ENCODE measurements at regions not wholly inside any gene's neighbourhood (a gene's known extent, or its start where the extent isn't known, plus 50 kb on each side); places are given as distances from the start of the nearest gene placed in this dataset.
A peak's percentile ranks its signal among the peaks of the same experiment; 100 is the strongest.

- no peak for DNase-seq (ENCODE audit: insufficient read length, low spot score)
- no peak for FAIRE-seq
- TF ChIP-seq POLR2AphosphoS5 (IDR thresholded peaks at IDR 0.05; ENCODE audit: low read depth, low read length) (no peak), POLR2A (IDR thresholded peaks at IDR 0.05; ENCODE audit: low read depth, low read length) (no peak), SPI1 (IDR thresholded peaks at IDR 0.05; ENCODE audit: low read depth, low read length) (no peak), POU2F2 (IDR thresholded peaks at IDR 0.05; ENCODE audit: low read depth, low read length) (no peak), PAX5 (IDR thresholded peaks at IDR 0.05; ENCODE audit: insufficient read depth, low read length, severe bottlenecking) (no peak), TAF1 (IDR thresholded peaks at IDR 0.05; ENCODE audit: low read depth, low read length) (no peak)
Observed at GRCh38 chr1:106526650-106527049, 529.8 kb upstream of the PRMT6 start.

- FAIRE-seq (no peak), DNase-seq (ENCODE audit: insufficient read length, low spot score) (no peak)
- no peak for TF ChIP-seq POLR2A (IDR thresholded peaks at IDR 0.05; ENCODE audit: low read depth, low read length)
- TF ChIP-seq PAX5 (IDR thresholded peaks at IDR 0.05; ENCODE audit: insufficient read depth, low read length, severe bottlenecking), result no peak
- TF ChIP-seq TAF1 (IDR thresholded peaks at IDR 0.05; ENCODE audit: low read depth, low read length), result no peak
- TF ChIP-seq POU2F2 (IDR thresholded peaks at IDR 0.05; ENCODE audit: low read depth, low read length), result no peak
- no peak for TF ChIP-seq SPI1 (IDR thresholded peaks at IDR 0.05; ENCODE audit: low read depth, low read length)
- TF ChIP-seq POLR2AphosphoS5 (IDR thresholded peaks at IDR 0.05; ENCODE audit: low read depth, low read length), result no peak
Observed at GRCh38 chr1:106534612-106535011, 521.9 kb upstream of the PRMT6 start.

GRCh38 chr1:106536741-106537140, 519.7 kb upstream of the PRMT6 start:
- no peak for TF ChIP-seq TAF1 (IDR thresholded peaks at IDR 0.05; ENCODE audit: low read depth, low read length)
- no peak for FAIRE-seq

GRCh38 chr1:106548726-106549125, 507.7 kb upstream of the PRMT6 start:
- TF ChIP-seq POU2F2 (IDR thresholded peaks at IDR 0.05; ENCODE audit: low read depth, low read length) (no peak), TAF1 (IDR thresholded peaks at IDR 0.05; ENCODE audit: low read depth, low read length) (no peak), PAX5 (IDR thresholded peaks at IDR 0.05; ENCODE audit: insufficient read depth, low read length, severe bottlenecking) (no peak), POLR2A (IDR thresholded peaks at IDR 0.05; ENCODE audit: low read depth, low read length) (no peak), SPI1 (IDR thresholded peaks at IDR 0.05; ENCODE audit: low read depth, low read length) (no peak), POLR2AphosphoS5 (IDR thresholded peaks at IDR 0.05; ENCODE audit: low read depth, low read length) (no peak)
- FAIRE-seq, result no peak
- DNase-seq (ENCODE audit: insufficient read length, low spot score), result no peak

More at GRCh38 chr1:106536741-106537140, 519.7 kb upstream of the PRMT6 start:
- DNase-seq (ENCODE audit: insufficient read length, low spot score), result no peak

- TF ChIP-seq POU2F2 (IDR thresholded peaks at IDR 0.05; ENCODE audit: low read depth, low read length), result no peak
- no peak for TF ChIP-seq SPI1 (IDR thresholded peaks at IDR 0.05; ENCODE audit: low read depth, low read length)
- no peak for TF ChIP-seq PAX5 (IDR thresholded peaks at IDR 0.05; ENCODE audit: insufficient read depth, low read length, severe bottlenecking)
- TF ChIP-seq POLR2AphosphoS5 (IDR thresholded peaks at IDR 0.05; ENCODE audit: low read depth, low read length), result no peak
- no peak for TF ChIP-seq POLR2A (IDR thresholded peaks at IDR 0.05; ENCODE audit: low read depth, low read length)
- TF ChIP-seq TAF1 (IDR thresholded peaks at IDR 0.05; ENCODE audit: low read depth, low read length), result no peak
- DNase-seq (ENCODE audit: insufficient read length, low spot score) (no peak), FAIRE-seq (no peak)
Observed at GRCh38 chr1:106554294-106554693, 502.2 kb upstream of the PRMT6 start.

- DNase-seq (ENCODE audit: insufficient read length, low spot score) (no peak), FAIRE-seq (no peak)
- no peak for TF ChIP-seq TAF1 (IDR thresholded peaks at IDR 0.05; ENCODE audit: low read depth, low read length)
- TF ChIP-seq SPI1 (IDR thresholded peaks at IDR 0.05; ENCODE audit: low read depth, low read length), result no peak
- TF ChIP-seq PAX5 (IDR thresholded peaks at IDR 0.05; ENCODE audit: insufficient read depth, low read length, severe bottlenecking), result no peak
- TF ChIP-seq POU2F2 (IDR thresholded peaks at IDR 0.05; ENCODE audit: low read depth, low read length), result no peak
- TF ChIP-seq POLR2AphosphoS5 (IDR thresholded peaks at IDR 0.05; ENCODE audit: low read depth, low read length), result no peak
- no peak for TF ChIP-seq POLR2A (IDR thresholded peaks at IDR 0.05; ENCODE audit: low read depth, low read length)
Observed at GRCh38 chr1:106555571-106555970, 500.9 kb upstream of the PRMT6 start.

GRCh38 chr1:106564192-106564591, 492.3 kb upstream of the PRMT6 start:
- DNase-seq (ENCODE audit: insufficient read length, low spot score) (no peak), FAIRE-seq (no peak)
- TF ChIP-seq POLR2AphosphoS5 (IDR thresholded peaks at IDR 0.05; ENCODE audit: low read depth, low read length) (no peak), SPI1 (IDR thresholded peaks at IDR 0.05; ENCODE audit: low read depth, low read length) (peak; percentile 72)

- TF ChIP-seq SPI1 (IDR thresholded peaks at IDR 0.05; ENCODE audit: low read depth, low read length) (no peak), POLR2A (IDR thresholded peaks at IDR 0.05; ENCODE audit: low read depth, low read length) (no peak), PAX5 (IDR thresholded peaks at IDR 0.05; ENCODE audit: insufficient read depth, low read length, severe bottlenecking) (no peak), POU2F2 (IDR thresholded peaks at IDR 0.05; ENCODE audit: low read depth, low read length) (no peak), POLR2AphosphoS5 (IDR thresholded peaks at IDR 0.05; ENCODE audit: low read depth, low read length) (no peak), TAF1 (IDR thresholded peaks at IDR 0.05; ENCODE audit: low read depth, low read length) (no peak)
- DNase-seq (ENCODE audit: insufficient read length, low spot score) (no peak), FAIRE-seq (no peak)
Observed at GRCh38 chr1:106568201-106568974, 488.1 kb upstream of the PRMT6 start.

- no peak for TF ChIP-seq POLR2AphosphoS5 (IDR thresholded peaks at IDR 0.05; ENCODE audit: low read depth, low read length)
- no peak for TF ChIP-seq SPI1 (IDR thresholded peaks at IDR 0.05; ENCODE audit: low read depth, low read length)
- TF ChIP-seq POLR2A (IDR thresholded peaks at IDR 0.05; ENCODE audit: low read depth, low read length), result no peak
- no peak for TF ChIP-seq PAX5 (IDR thresholded peaks at IDR 0.05; ENCODE audit: insufficient read depth, low read length, severe bottlenecking)
- no peak for TF ChIP-seq TAF1 (IDR thresholded peaks at IDR 0.05; ENCODE audit: low read depth, low read length)
- TF ChIP-seq POU2F2 (IDR thresholded peaks at IDR 0.05; ENCODE audit: low read depth, low read length), result no peak
- FAIRE-seq, result no peak
- DNase-seq (ENCODE audit: insufficient read length, low spot score), result no peak
Observed at GRCh38 chr1:106571109-106571508, 485.4 kb upstream of the PRMT6 start.

- FAIRE-seq (no peak), DNase-seq (ENCODE audit: insufficient read length, low spot score) (no peak)
- TF ChIP-seq POLR2A (IDR thresholded peaks at IDR 0.05; ENCODE audit: low read depth, low read length) (no peak), PAX5 (IDR thresholded peaks at IDR 0.05; ENCODE audit: insufficient read depth, low read length, severe bottlenecking) (no peak), POLR2AphosphoS5 (IDR thresholded peaks at IDR 0.05; ENCODE audit: low read depth, low read length) (no peak), TAF1 (IDR thresholded peaks at IDR 0.05; ENCODE audit: low read depth, low read length) (no peak), POU2F2 (IDR thresholded peaks at IDR 0.05; ENCODE audit: low read depth, low read length) (no peak), SPI1 (IDR thresholded peaks at IDR 0.05; ENCODE audit: low read depth, low read length) (no peak)
Observed at GRCh38 chr1:106584107-106584506, 472.4 kb upstream of the PRMT6 start.
